SK-N-SH (cell line): ENCODE measurements at regions not wholly inside any gene's neighbourhood (a gene's known extent, or its start where the extent isn't known, plus 50 kb on each side); places are given as distances from the start of the nearest gene placed in this dataset.
A peak's percentile ranks its signal among the peaks of the same experiment; 100 is the strongest.

Experiments
- EP300 ChIP-seq, 2 experiments: IDR thresholded peaks; 2 replicates each; pipeline versions ENCODE4 v1.4.0 to v1.6.1; 2012; ENCODE audit warnings: borderline replicate concordance in 1 of 2, low read depth in 1 of 2, low read length in 1 of 2
- TF ChIP-seq, protein P1 (sequence below): fragments of 200-600 bp; sonication (generic); IDR thresholded peaks from 2 replicates; pipeline ENCODE4 v1.6.1; 2017; ENCODE audit warnings: antibody characterized with exemption, mild to moderate bottlenecking, moderate library complexity
- TF ChIP-seq, protein P2 (sequence below): fragments of 150-350 bp; IDR thresholded peaks from 2 replicates; pipeline ENCODE4 v1.6.1; 2017; ENCODE audit warnings: antibody characterized with exemption, low read length, low read depth, borderline replicate concordance

DNA sequence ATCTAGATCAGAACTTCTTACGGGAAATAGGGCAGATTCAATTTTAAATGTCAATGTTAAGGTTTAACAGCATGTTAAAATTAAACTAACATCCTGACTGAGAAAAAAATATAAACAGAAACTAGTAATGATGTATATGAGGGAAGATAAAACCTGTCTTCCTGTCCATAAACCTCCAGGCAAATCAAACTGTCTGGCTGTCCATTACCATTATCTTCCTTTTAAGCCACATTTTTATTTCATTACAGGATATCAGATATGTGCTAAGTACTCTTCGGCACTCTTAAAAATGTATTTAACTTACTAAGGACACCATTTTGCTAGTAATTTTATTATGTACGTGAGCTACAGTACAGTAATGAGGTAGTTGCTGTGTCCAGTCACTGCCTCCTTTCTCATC is 1461.7 kb upstream of the ALCAM start:
- TF ChIP-seq, protein P1, sequence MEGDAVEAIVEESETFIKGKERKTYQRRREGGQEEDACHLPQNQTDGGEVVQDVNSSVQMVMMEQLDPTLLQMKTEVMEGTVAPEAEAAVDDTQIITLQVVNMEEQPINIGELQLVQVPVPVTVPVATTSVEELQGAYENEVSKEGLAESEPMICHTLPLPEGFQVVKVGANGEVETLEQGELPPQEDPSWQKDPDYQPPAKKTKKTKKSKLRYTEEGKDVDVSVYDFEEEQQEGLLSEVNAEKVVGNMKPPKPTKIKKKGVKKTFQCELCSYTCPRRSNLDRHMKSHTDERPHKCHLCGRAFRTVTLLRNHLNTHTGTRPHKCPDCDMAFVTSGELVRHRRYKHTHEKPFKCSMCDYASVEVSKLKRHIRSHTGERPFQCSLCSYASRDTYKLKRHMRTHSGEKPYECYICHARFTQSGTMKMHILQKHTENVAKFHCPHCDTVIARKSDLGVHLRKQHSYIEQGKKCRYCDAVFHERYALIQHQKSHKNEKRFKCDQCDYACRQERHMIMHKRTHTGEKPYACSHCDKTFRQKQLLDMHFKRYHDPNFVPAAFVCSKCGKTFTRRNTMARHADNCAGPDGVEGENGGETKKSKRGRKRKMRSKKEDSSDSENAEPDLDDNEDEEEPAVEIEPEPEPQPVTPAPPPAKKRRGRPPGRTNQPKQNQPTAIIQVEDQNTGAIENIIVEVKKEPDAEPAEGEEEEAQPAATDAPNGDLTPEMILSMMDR, result no peak
- TF ChIP-seq, protein P2, sequence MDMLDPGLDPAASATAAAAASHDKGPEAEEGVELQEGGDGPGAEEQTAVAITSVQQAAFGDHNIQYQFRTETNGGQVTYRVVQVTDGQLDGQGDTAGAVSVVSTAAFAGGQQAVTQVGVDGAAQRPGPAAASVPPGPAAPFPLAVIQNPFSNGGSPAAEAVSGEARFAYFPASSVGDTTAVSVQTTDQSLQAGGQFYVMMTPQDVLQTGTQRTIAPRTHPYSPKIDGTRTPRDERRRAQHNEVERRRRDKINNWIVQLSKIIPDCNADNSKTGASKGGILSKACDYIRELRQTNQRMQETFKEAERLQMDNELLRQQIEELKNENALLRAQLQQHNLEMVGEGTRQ, result no peak
- TF ChIP-seq EP300 (IDR thresholded peaks at IDR 0.05; ENCODE audit: borderline replicate concordance in 1 of 2, low read depth in 1 of 2, low read length in 1 of 2), result peak; percentile 59 to 100
